Adrenal gland (tissue), 9 donors: ENCODE measurements at regions not wholly inside any gene's neighbourhood (a gene's known extent, or its start where the extent isn't known, plus 50 kb on each side); places are given as distances from the start of the nearest gene placed in this dataset.
"Not testable (repeated sequence)": the region's sequence is repeated elsewhere in the genome, so short reads cannot be mapped to it uniquely, and the experiment has no call there.

ENCODE experiments used
- DNase-seq, 7 donors: peaks; one replicate each; pipeline ENCODE4 v3.0.0-alpha.2; 2019 to 2020
- H3K27ac ChIP-seq, 5 donors: fragments of 200-600 bp; sonication (generic) in 4 of 5; 1 replicate in 3 of 5; 2 replicates in 2 of 5; pipeline versions ENCODE4 v1.5.1 to v1.8.0; 2016 to 2020; ENCODE audit warnings: mild to moderate bottlenecking in 1 of 5
- H3K27me3 ChIP-seq: fragments of 200-600 bp; 2 replicates; pipeline ENCODE4 v1.8.0; 2021
- H3K36me3 ChIP-seq, 2 donors: fragments of 200-600 bp; replicated peaks in 1 of 2; 1 replicate in 1 of 2; 2 replicates in 1 of 2; pipeline versions ENCODE4 v1.5.1 to v1.8.0; 2018 to 2022
- H3K4me1 ChIP-seq, 2 donors: fragments of 200-600 bp; replicated peaks in 1 of 2; 1 replicate in 1 of 2; 2 replicates in 1 of 2; pipeline versions ENCODE4 v1.5.1 to v1.8.0; 2018 to 2021
- H3K4me3 ChIP-seq, 4 donors: fragments of 200-600 bp; sonication (generic) in 3 of 4; one replicate each; pipeline ENCODE4 v1.5.1; 2016 to 2018
- H3K9me3 ChIP-seq, 3 donors: fragments of 200-600 bp; sonication (generic) in 1 of 3; replicated peaks in 1 of 3; 1 replicate in 2 of 3; 2 replicates in 1 of 3; pipeline versions ENCODE4 v1.5.1 to v1.8.0; 2016 to 2021
- POLR2A ChIP-seq, 2 donors: fragments of 450-650 bp; IDR thresholded peaks; one replicate each; pipeline ENCODE4 v1.6.1; 2017; ENCODE audit warnings: antibody characterized with exemption in 2 of 2, mild to moderate bottlenecking in 2 of 2, moderate library complexity in 1 of 2
- WGBS, 4 donors: extraction: QIAGEN DNeasy Blood & Tissue Kit in 2 of 4; methylation state at CpG; one replicate each; pipeline versions ENCODE4 v1.1.5 to v1.1.7; 2013 to 2017; 5-methylcytosine and 5-hydroxymethylcytosine counted together
- intact Hi-C, 2 donors: fragments of 100-400 bp; cut with DNase I; formaldehyde crosslinking; loops; one replicate each; pipeline versions ENCODE4 v1.14.1 to v1.15.0; 2022 to 2023
- TF ChIP-seq, protein P1 (sequence below), 6 experiments: fragments of 450-650 bp in 4 of 6; fragments of 200-600 bp in 2 of 6; sonication (generic) in 1 of 6; IDR thresholded peaks; 1 replicate in 5 of 6; 2 replicates in 1 of 6; pipeline versions ENCODE4 v1.5.1 to v1.8.0; 2016 to 2021; ENCODE audit warnings: antibody characterized with exemption in 6 of 6, mild to moderate bottlenecking in 2 of 6, moderate library complexity in 1 of 6
- donor health status: healthy with polysubstance abuse.
- donor health status: Bipolar disorder and iron deficiency.
- donor health status: DM: yes; HTN: yes; CAD: no.
- donor health status: DM: no; HTN: no; CAD: no.
- donor health status: DM: no; HTN: no; CAD: no.

DNA sequence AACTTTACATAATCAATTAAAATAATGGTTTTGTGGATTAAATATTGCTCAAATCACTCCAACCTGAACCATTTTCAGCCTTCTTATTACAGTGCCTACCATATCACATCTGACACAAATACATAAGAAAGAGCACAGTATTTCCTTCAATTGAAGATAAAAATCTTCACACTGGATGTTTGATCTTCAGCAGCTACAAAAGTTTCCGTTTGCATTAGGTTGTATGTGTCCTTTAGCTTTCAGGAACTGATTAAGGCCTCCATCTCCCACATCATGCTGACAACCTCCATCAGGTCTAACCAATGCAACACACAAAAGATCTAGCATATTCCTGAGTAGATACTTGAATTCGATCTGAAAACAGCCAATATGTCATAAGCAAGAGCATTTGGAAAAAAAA is 195.1 kb upstream of the NR5A2 start:
- TF ChIP-seq, protein P1, sequence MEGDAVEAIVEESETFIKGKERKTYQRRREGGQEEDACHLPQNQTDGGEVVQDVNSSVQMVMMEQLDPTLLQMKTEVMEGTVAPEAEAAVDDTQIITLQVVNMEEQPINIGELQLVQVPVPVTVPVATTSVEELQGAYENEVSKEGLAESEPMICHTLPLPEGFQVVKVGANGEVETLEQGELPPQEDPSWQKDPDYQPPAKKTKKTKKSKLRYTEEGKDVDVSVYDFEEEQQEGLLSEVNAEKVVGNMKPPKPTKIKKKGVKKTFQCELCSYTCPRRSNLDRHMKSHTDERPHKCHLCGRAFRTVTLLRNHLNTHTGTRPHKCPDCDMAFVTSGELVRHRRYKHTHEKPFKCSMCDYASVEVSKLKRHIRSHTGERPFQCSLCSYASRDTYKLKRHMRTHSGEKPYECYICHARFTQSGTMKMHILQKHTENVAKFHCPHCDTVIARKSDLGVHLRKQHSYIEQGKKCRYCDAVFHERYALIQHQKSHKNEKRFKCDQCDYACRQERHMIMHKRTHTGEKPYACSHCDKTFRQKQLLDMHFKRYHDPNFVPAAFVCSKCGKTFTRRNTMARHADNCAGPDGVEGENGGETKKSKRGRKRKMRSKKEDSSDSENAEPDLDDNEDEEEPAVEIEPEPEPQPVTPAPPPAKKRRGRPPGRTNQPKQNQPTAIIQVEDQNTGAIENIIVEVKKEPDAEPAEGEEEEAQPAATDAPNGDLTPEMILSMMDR (IDR thresholded peaks at IDR 0.05) = no peak
- H3K36me3 ChIP-seq = no peaks in the 10 kb centered on the region
- H3K4me1 ChIP-seq = no peaks in the 10 kb centered on the region
- no peak for DNase-seq
- H3K27ac ChIP-seq = no peak overlapping the region
- 49 to 65% (median 56%) methylated on average over 2 of the region's 2 CpGs for WGBS, 4 donors
- no peak overlapping the region for H3K4me3 ChIP-seq
- H3K9me3 ChIP-seq = no peaks in the 10 kb centered on the region
- no peaks in the 10 kb centered on the region for H3K27me3 ChIP-seq
- intact Hi-C loops = no loop called here

DNA sequence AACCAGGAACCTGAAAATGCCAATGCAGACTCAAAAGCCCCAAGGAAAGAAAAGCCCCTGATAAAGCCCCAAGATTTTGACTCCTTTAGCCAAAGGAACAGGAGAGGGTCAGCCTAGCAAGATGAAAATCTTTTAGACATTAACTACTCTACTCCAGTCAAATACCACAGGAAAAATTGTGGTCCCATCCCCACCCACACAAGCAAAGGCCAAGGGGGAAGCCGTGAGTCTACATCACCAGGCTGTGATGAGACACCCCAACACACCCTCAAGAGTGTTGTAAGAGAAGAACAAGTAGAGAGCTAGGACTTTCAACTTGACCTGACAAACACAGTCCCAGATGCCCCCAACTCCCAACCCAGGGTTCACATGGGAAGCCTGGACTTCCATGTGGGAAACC is 192.8 kb upstream of the NR5A2 start:
- no peak for DNase-seq
- TF ChIP-seq POLR2A (IDR thresholded peaks at IDR 0.05) = no peak
- TF ChIP-seq, protein P1 (IDR thresholded peaks at IDR 0.05) = no peak
- intact Hi-C loops = no loop called here
- no peaks in the 10 kb centered on the region for H3K36me3 ChIP-seq
- H3K27me3 ChIP-seq = no peaks in the 10 kb centered on the region
- H3K27ac ChIP-seq = no peak overlapping the region
- H3K4me1 ChIP-seq = no peaks in the 10 kb centered on the region
- H3K9me3 ChIP-seq = no peaks in the 10 kb centered on the region
- WGBS, 4 donors = 46 to 78% (median 75%) methylated on average over 1 of the region's 1 CpG
- no peak overlapping the region for H3K4me3 ChIP-seq

GRCh38 chr1:199836430-199836829 is 191.1 kb upstream of the NR5A2 start:
- 51 to 85% (median 74%) methylated on average over 2 of the region's 2 CpGs for WGBS, 4 donors
- H3K27ac ChIP-seq = no peak overlapping the region
- H3K36me3 ChIP-seq = no peaks in the 10 kb centered on the region
- H3K9me3 ChIP-seq = no peaks in the 10 kb centered on the region
- DNase-seq = no peak
- H3K4me1 ChIP-seq = no peaks in the 10 kb centered on the region
- H3K4me3 ChIP-seq = no peak overlapping the region
- intact Hi-C loops = no loop called here
- TF ChIP-seq POLR2A (IDR thresholded peaks at IDR 0.05) = no peak
- TF ChIP-seq, protein P1 (IDR thresholded peaks at IDR 0.05) = no peak
- H3K27me3 ChIP-seq = no peaks in the 10 kb centered on the region

- Histone ChIP-seq H3K4me3 (no peak overlapping the region), H3K9me3 (no peaks in the 10 kb centered on the region), H3K4me1 (no peaks in the 10 kb centered on the region), H3K27me3 (no peaks in the 10 kb centered on the region), H3K36me3 (no peaks in the 10 kb centered on the region), H3K27ac (no peak overlapping the region)
- DNase-seq = no peak
- TF ChIP-seq, protein P1 (IDR thresholded peaks at IDR 0.05) = no peak
- no peak for TF ChIP-seq POLR2A (IDR thresholded peaks at IDR 0.05)
- WGBS, 4 donors = 58 to 67% (median 60%) methylated on average over 1 of the region's 1 CpG
- intact Hi-C loops = no loop called here
These were observed 190.2 kb upstream of the NR5A2 start for GRCh38 chr1:199837321-199837720.

- H3K27ac ChIP-seq, H3K9me3 ChIP-seq, H3K4me1 ChIP-seq, DNase-seq, H3K36me3 ChIP-seq, H3K4me3 ChIP-seq, intact Hi-C loops, H3K27me3 ChIP-seq: not testable (repeated sequence)
- WGBS, 4 donors = 91 to 94% (median 93%) methylated on average over 8 of the region's 8 CpGs
These were observed 187.9 kb upstream of the NR5A2 start for GRCh38 chr1:199839608-199840007.

- intact Hi-C loops, H3K4me1 ChIP-seq, H3K27me3 ChIP-seq, H3K4me3 ChIP-seq, H3K9me3 ChIP-seq, H3K27ac ChIP-seq, H3K36me3 ChIP-seq, DNase-seq: not testable (repeated sequence)
- 94 to 100% (median 96%) methylated on average over 2 of the region's 2 CpGs for WGBS, 4 donors
These were observed 184.4 kb upstream of the NR5A2 start for GRCh38 chr1:199843096-199843495.
